ENCODE measurements at regions not wholly inside any gene's neighbourhood (a gene's known extent, or its start where the extent isn't known, plus 50 kb on each side); places are given as distances from the start of the nearest gene placed in this dataset.

GRCh38 chr5:2143088-2143487 lies 260.4 kb upstream of the IRX4 start:
- TF ChIP-seq POLR2A (IDR thresholded peaks at IDR 0.05) = no peak
- no peak for TF ChIP-seq CTCF (IDR thresholded peaks at IDR 0.05)

All from ovary (tissue), 3 donors.